OCI-LY1 (cell line): ENCODE measurements at regions not wholly inside any gene's neighbourhood (a gene's known extent, or its start where the extent isn't known, plus 50 kb on each side); places are given as distances from the start of the nearest gene placed in this dataset.

Experiments used
- CTCF ChIP-seq: fragments of 200-600 bp; sonication (generic), shearing (Covaris generic); IDR thresholded peaks from 2 replicates; pipeline ENCODE4 v1.5.1; 2017; ENCODE audit warnings: mild to moderate bottlenecking, antibody characterized with exemption, low read length, moderate library complexity, mixed read lengths
- EZH2 ChIP-seq: fragments of 200-600 bp; sonication (generic), shearing (Covaris generic); IDR thresholded peaks from 2 replicates; pipeline ENCODE4 v1.8.0; 2017; ENCODE audit warnings: borderline replicate concordance, mixed run types, mild to moderate bottlenecking, antibody characterized with exemption, low read length, moderate library complexity, mixed read lengths

DNA sequence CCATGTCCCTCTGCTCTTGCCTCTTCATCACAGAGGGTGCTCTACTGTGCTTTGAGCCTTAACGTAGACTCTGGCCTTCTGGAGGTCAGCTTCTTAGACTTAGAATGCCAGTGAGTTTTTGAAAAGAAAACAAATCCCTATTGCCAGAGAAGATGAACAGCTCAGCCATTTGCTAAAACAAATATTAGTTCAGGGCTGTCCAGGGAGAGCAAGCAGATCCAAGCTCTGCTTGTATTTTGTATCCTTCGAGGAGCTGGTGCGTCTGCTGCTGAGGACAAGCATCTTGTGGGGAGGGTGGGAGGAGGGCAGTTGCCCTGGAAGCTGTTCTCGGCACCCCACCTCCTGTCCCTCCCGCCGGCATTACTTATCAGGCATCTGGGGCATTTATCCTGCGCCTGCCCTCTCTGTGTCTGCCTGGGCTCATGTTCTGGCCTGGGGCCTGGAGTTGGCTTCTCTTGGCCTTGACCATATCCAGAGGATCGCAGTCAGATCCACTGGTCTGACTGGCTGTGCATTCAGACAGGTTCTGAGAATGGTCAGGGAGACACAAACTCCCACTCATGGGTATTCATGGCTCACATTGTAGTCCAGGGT is 173.1 kb upstream of the NLRP1 start:
- TF ChIP-seq CTCF (no peak), EZH2 (no peak)
